ENCODE measurements at regions not wholly inside any gene's neighbourhood (a gene's known extent, or its start where the extent isn't known, plus 50 kb on each side); places are given as distances from the start of the nearest gene placed in this dataset.

DNA sequence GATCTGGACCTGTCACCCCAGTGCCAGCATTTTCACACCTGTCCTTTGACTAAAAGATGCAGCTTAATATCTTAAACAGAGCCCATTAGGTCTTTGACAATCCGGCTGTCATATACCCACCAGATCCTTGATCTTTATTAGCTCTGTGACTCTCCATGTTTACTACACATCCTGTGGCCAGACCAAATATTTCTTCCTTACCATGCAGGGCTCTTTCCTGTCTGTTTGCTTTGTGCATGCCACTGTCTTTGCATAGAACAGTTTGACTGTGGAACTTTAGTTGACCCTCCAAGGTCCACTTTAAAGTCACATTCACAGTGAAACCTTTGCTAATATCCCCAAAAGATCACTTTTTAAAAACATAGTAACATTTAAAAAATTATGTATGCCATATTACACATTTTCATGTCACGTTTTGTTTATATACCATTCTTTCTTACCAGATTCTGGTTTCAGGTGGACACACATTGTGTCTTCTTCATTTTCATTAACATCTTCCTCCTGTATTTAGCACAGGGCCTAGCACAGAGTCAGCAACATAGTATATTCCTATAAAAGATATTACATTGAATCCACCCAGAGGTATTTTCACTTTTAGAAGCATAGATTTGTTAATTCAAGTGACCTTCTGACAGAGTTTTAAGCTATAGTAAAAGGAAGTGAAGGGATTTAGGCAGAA is 95.8 kb downstream of the RAP2B start:
- no peak for TF ChIP-seq CREB1 (CRISPR knock-in tag; IDR thresholded peaks at IDR 0.05)
- no peak for TF ChIP-seq ZNF121 (CRISPR knock-in tag; IDR thresholded peaks at IDR 0.05)
- TF ChIP-seq, protein P1, sequence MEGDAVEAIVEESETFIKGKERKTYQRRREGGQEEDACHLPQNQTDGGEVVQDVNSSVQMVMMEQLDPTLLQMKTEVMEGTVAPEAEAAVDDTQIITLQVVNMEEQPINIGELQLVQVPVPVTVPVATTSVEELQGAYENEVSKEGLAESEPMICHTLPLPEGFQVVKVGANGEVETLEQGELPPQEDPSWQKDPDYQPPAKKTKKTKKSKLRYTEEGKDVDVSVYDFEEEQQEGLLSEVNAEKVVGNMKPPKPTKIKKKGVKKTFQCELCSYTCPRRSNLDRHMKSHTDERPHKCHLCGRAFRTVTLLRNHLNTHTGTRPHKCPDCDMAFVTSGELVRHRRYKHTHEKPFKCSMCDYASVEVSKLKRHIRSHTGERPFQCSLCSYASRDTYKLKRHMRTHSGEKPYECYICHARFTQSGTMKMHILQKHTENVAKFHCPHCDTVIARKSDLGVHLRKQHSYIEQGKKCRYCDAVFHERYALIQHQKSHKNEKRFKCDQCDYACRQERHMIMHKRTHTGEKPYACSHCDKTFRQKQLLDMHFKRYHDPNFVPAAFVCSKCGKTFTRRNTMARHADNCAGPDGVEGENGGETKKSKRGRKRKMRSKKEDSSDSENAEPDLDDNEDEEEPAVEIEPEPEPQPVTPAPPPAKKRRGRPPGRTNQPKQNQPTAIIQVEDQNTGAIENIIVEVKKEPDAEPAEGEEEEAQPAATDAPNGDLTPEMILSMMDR (IDR thresholded peaks at IDR 0.05): no peak
- no peak for TF ChIP-seq IRF2 (CRISPR knock-in tag; IDR thresholded peaks at IDR 0.05; ENCODE audit: borderline replicate concordance, low read depth)
- TF ChIP-seq CREM (CRISPR knock-in tag; IDR thresholded peaks at IDR 0.05): no peak
- no peak for TF ChIP-seq ESRRA (CRISPR knock-in tag; IDR thresholded peaks at IDR 0.05; ENCODE audit: borderline replicate concordance)

Measured in WTC11 (cell line).